K562 (cell line): ENCODE measurements at regions not wholly inside any gene's neighbourhood (a gene's known extent, or its start where the extent isn't known, plus 50 kb on each side); places are given as distances from the start of the nearest gene placed in this dataset.
A peak's percentile ranks its signal among the peaks of the same experiment; 100 is the strongest.

ENCODE experiments used
- ATAC-seq: fragments of 200-7000 bp; cut with Tn5 transposase; 3 replicates; pipeline ENCODE4 v1.9.1; 2020; ENCODE audit warnings: moderate library complexity
- BruUV-seq: library from RNA; stranded (reverse); fragments of 400-500 nt; replicated peaks from 2 replicates; lab custom pipeline; 2021; lab: Mats Ljungman, UMichigan
- CTCF ChIA-PET: fragments of 300-600 bp; formaldehyde crosslinking; extraction: SDS; loops from one replicate; lab custom pipeline; 2021; ENCODE audit warnings: low intra/inter-chr PET ratio; lab: Yijun Ruan, JAX
- POLR2A ChIA-PET: fragments of 300-600, 350-650 bp; sonication (Branson Sonifier 250); formaldehyde crosslinking; extraction: SDS; loops from one replicate; lab custom pipeline; 2021; ENCODE audit warnings: antibody characterized with exemption, inconsistent platforms; lab: Yijun Ruan, JAX
- DNase-seq, 4 experiments: peaks; one replicate each; pipeline versions ENCODE4 v3.0.0 to v3.0.0-alpha.2; 2011 to 2018; ENCODE audit warnings: low spot score in 3 of 4, mixed read lengths in 3 of 4; ENCODE audit errors: extremely low read depth in 1 of 4
- FAIRE-seq: peaks from 2 replicates; lab custom pipeline; 2011; peaks lifted over from hg19 to GRCh38; lab: Jason Lieb, UNC
- H2AFZ ChIP-seq: 2 replicates; pipeline ENCODE4 v1.6.0; 2011; ENCODE audit warnings: low read depth, low read length, control low read depth, inconsistent platforms
- H3K27ac ChIP-seq: fragments of 200-600 bp; 3 replicates; pipeline ENCODE4 v1.8.0; 2011; ENCODE audit warnings: low read depth, mild to moderate bottlenecking, control low read depth, inconsistent platforms, low read length, moderate library complexity, mixed read lengths; ENCODE audit errors: extremely low read depth
- H3K27me3 ChIP-seq, 2 experiments: fragments of 300-600 bp in 1 of 2; 2 replicates in 1 of 2; 3 replicates in 1 of 2; pipeline versions ENCODE4 v1.6.0 to v1.8.0; 2011; ENCODE audit warnings: inconsistent platforms in 2 of 2, low read length in 2 of 2, mild to moderate bottlenecking in 1 of 2, mixed read lengths in 1 of 2, moderate library complexity in 1 of 2; ENCODE audit not compliant: control insufficient read depth in 2 of 2, insufficient read depth in 2 of 2
- H3K36me3 ChIP-seq: fragments of 300-600 bp; 3 replicates; pipeline ENCODE4 v1.8.0; 2011; ENCODE audit warnings: mild to moderate bottlenecking, low read length, inconsistent platforms; ENCODE audit not compliant: control insufficient read depth, insufficient read depth
- H3K4me1 ChIP-seq, 2 experiments: fragments of 200-600 bp in 1 of 2; replicated peaks in 1 of 2; 2 replicates in 1 of 2; 3 replicates in 1 of 2; pipeline versions ENCODE4 v1.5.1 to v1.8.0; 2011; ENCODE audit warnings: inconsistent platforms in 2 of 2, low read length in 2 of 2, mild to moderate bottlenecking in 1 of 2, mixed read lengths in 1 of 2, moderate library complexity in 1 of 2; ENCODE audit not compliant: control insufficient read depth in 2 of 2, insufficient read depth in 2 of 2
- H3K4me2 ChIP-seq: 2 replicates; pipeline ENCODE4 v1.6.1; 2011; ENCODE audit warnings: low read length, control low read depth, inconsistent platforms, mixed read lengths; ENCODE audit not compliant: insufficient read depth
- H3K4me3 ChIP-seq: fragments of 200-600 bp; sonication (generic), shearing (Covaris generic); 2 replicates; pipeline ENCODE4 v1.5.1; 2016; ENCODE audit warnings: control low read depth, inconsistent platforms
- H3K79me2 ChIP-seq: fragments of 200-600 bp; 3 replicates; pipeline ENCODE4 v1.8.0; 2011; ENCODE audit warnings: low read length, inconsistent platforms; ENCODE audit not compliant: control insufficient read depth, insufficient read depth
- H3K9ac ChIP-seq, 2 experiments: 2 replicates each; pipeline versions ENCODE4 v1.6.0 to v1.6.1; 2011; ENCODE audit warnings: low read depth in 2 of 2, low read length in 2 of 2, control low read depth in 1 of 2, inconsistent platforms in 1 of 2, mild to moderate bottlenecking in 1 of 2, mixed read lengths in 1 of 2; ENCODE audit not compliant: insufficient read depth in 1 of 2
- H3K9me1 ChIP-seq: one replicate; pipeline ENCODE4 v1.6.0; 2011; ENCODE audit warnings: inconsistent platforms, mild to moderate bottlenecking, low read length, moderate library complexity; ENCODE audit not compliant: control insufficient read depth, insufficient read depth
- H3K9me3 ChIP-seq: replicated peaks from 2 replicates; pipeline ENCODE4 v1.5.1; 2011; ENCODE audit warnings: low read depth, low read length, inconsistent platforms; ENCODE audit not compliant: control insufficient read depth, insufficient read depth
- H4K20me1 ChIP-seq: replicated peaks from 2 replicates; pipeline ENCODE4 v1.6.1; 2011; ENCODE audit warnings: low read length, inconsistent platforms, mixed read lengths; ENCODE audit not compliant: control insufficient read depth, insufficient read depth
- CEBPB ChIP-seq: fragments of 450-650 bp; IDR thresholded peaks from 2 replicates; pipeline ENCODE4 v1.6.1; 2016; ENCODE audit warnings: missing genetic modification characterization, missing compliant biosample characterization
- HDAC2 ChIP-seq: fragments of 450-650 bp; IDR thresholded peaks from 2 replicates; pipeline ENCODE4 v1.6.1; 2016; ENCODE audit warnings: mild to moderate bottlenecking
- MAZ ChIP-seq, 2 experiments: fragments of 450-650 bp in 1 of 2; sonication (generic) in 1 of 2; formaldehyde crosslinking; IDR thresholded peaks in 1 of 2; conservative IDR thresholded peaks in 1 of 2; 2 replicates each; pipeline versions ENCODE4 v1.4.0 to v1.5.0; 2020; ENCODE audit warnings: mild to moderate bottlenecking in 1 of 2, missing genetic modification reagents in 1 of 2
- MCM5 ChIP-seq: fragments of 450-650 bp; IDR thresholded peaks from 2 replicates; pipeline ENCODE4 v1.6.1; 2016; ENCODE audit warnings: low read depth
- POLR2G ChIP-seq: fragments of 200-400 bp; formaldehyde crosslinking; IDR thresholded peaks from 2 replicates; pipeline ENCODE4 v1.6.1; 2017; ENCODE audit warnings: low read depth, mild to moderate bottlenecking, antibody characterized with exemption, low read length, moderate library complexity
- RAD21 ChIP-seq, 2 experiments: fragments of 250-450 bp in 1 of 2; fragments of 450-650 bp in 1 of 2; sonication (Bioruptor Pico) in 1 of 2; formaldehyde crosslinking in 1 of 2; IDR thresholded peaks in 1 of 2; conservative IDR thresholded peaks in 1 of 2; 2 replicates each; pipeline versions ENCODE4 v1.4.0 to v1.8.0; 2020 to 2022; ENCODE audit warnings: mild to moderate bottlenecking in 2 of 2, moderate library complexity in 1 of 2
- SNIP1 ChIP-seq: fragments of 450-650 bp; IDR thresholded peaks from 2 replicates; pipeline ENCODE4 v1.7.1; 2017; ENCODE audit warnings: low read depth, mild to moderate bottlenecking
- SP2 ChIP-seq: IDR thresholded peaks from 2 replicates; pipeline ENCODE4 v1.6.1; 2011; ENCODE audit warnings: mild to moderate bottlenecking, low read depth, low read length, moderate library complexity; ENCODE audit not compliant: poor library complexity, severe bottlenecking; ENCODE audit errors: extremely low read depth
- TOE1 ChIP-seq, 2 experiments: fragments of 450-650 bp in 1 of 2; sonication (generic) in 1 of 2; formaldehyde crosslinking in 1 of 2; IDR thresholded peaks; 2 replicates each; pipeline versions ENCODE4 v1.7.1 to v1.8.0; 2016 to 2022; ENCODE audit warnings: borderline replicate concordance in 2 of 2, mild to moderate bottlenecking in 2 of 2, antibody characterized with exemption in 1 of 2, inconsistent platforms in 1 of 2, low read depth in 1 of 2, missing genetic modification reagents in 1 of 2, moderate library complexity in 1 of 2
- ZNF57 ChIP-seq: fragments of 450-650 bp; formaldehyde crosslinking; IDR thresholded peaks from 2 replicates; pipeline ENCODE4 v1.4.0; 2020; ENCODE audit warnings: mild to moderate bottlenecking, moderate library complexity
- WGBS: fragments of 100-300 bp; shearing (Covaris generic); methylation state at CpG from one replicate; pipeline ENCODE4 v1.1.6; 2016; ENCODE audit warnings: low coverage, mixed read lengths; ENCODE audit not compliant: insufficient coverage; ENCODE audit errors: missing lambda C conversion rate; 5-methylcytosine and 5-hydroxymethylcytosine counted together
- in situ Hi-C: fragments of 300-500 bp; cut with MboI; formaldehyde crosslinking; loops from 4 replicates; pipeline ENCODE4 v1.15.0; 2018; ENCODE audit warnings: inconsistent platforms, mixed read lengths
- intact Hi-C: fragments of 100-400 bp; cut with micrococcal nuclease; formaldehyde crosslinking; loops from 2 replicates; pipeline ENCODE4 v1.14.2; 2022
- TF ChIP-seq, protein P1 (sequence below): fragments of 450-650 bp; IDR thresholded peaks from 2 replicates; pipeline ENCODE4 v1.6.1; 2018; ENCODE audit warnings: mild to moderate bottlenecking, low read depth; ENCODE audit not compliant: partially characterized antibody
- TF ChIP-seq, protein P2 (sequence below): sonication (generic); formaldehyde crosslinking; IDR thresholded peaks from 2 replicates; pipeline ENCODE4 v1.8.1; 2022; ENCODE audit warnings: missing genetic modification reagents
- TF ChIP-seq, protein P3 (sequence below), 2 experiments: IDR thresholded peaks; 2 replicates each; pipeline ENCODE4 v1.6.1; 2011; ENCODE audit warnings: borderline replicate concordance in 1 of 2, control low read depth in 1 of 2, low read depth in 1 of 2, low read length in 1 of 2, mild to moderate bottlenecking in 1 of 2, mixed read lengths in 1 of 2, moderate library complexity in 1 of 2; ENCODE audit not compliant: insufficient read depth in 1 of 2, insufficient read length in 1 of 2, poor library complexity in 1 of 2, severe bottlenecking in 1 of 2; ENCODE audit errors: extremely low read depth in 1 of 2

DNA sequence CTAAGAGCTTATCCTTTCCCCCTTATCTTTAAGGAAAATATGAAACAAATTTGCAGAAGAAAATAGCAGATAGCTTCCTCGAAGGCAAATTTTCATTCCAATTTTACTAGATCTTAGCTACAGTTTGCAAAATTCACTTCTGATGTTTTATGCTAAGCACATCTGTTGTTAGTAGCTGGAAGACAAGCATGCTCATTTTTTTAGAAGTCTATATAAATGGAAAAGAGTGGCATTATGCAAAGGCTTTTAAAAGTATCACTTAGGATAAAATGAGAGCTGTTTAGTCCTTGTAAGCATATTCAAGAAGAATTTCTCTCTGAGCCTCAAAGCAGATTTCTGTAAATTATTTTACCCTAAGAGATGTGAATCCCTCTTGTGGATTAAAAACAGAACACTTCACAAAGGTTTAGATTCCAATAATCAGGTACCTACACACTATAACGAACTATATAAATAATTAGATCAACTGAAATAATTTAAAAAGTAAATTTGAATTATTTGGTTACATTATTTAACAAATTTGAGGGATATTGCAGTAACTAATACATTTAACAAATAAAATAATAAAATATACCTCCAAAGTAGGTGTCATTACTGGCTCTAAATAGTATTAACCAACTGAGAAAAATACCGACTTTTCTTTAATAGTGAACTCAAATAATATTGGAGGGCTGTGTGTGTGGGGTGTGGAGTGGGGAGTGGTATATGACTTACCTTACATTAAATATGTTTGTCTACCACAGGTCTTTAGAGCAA lies 307.1 kb downstream of the SEMA3D start (continued):
- TF ChIP-seq RAD21 (CRISPR knock-in tag; conservative IDR thresholded peaks at IDR 0.05 in 1 of 2, IDR thresholded peaks at IDR 0.05 in 1 of 2): 0 out of 4 replicates have a peak, but pooled peaks of 1 of the 2 experiments have one; percentile 2
- no peak for TF ChIP-seq HDAC2

DNA sequence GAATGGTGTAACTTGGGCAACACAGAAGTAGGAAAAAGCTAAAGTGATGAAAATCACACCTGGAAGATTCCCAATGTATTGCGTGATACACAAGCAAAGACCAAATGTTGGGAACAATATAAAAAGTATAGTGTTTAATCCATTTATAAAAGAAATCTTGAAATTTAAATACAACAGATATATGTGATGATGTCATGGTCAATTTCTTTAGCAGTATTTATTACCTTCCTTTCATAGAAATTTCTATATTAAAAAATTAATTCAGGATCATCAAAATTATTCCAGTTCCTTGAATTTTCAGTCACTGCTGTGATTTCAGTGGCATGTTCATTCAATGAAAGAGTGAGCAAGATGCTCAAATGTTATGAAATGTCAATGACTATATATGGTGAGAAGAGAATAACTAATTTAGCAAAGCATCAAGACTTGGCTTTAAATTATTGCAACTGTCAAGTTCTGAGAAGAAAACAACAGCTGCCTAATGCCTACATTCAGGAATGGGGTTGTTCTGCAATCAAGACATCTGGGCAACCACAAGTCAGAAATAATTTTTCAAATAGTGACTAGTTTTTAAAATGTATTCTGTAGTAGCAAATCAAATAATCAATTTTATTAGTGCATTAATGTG lies 308.8 kb downstream of the SEMA3D start:
- Histone ChIP-seq H3K4me3 (peak overlapping the region; percentile 77), H3K4me1 (peaks cover 2 to 8% of the 10 kb centered on the region in 2 experiments; a peak in 2 of 5 replicates), H3K79me2 (peaks cover 65% of the 10 kb centered on the region), H3K9me3 (peaks cover 5% of the 10 kb centered on the region), H3K36me3 (peaks cover 16% of the 10 kb centered on the region), H3K4me2 (peak overlapping the region; percentile 36), H4K20me1 (no peaks in the 10 kb centered on the region), H3K27ac (no peak overlapping the region), H2AFZ (no peak overlapping the region), H3K27me3 (no peaks in the 10 kb centered on the region), H3K9me1 (no peaks in the 10 kb centered on the region), H3K9ac (no peak overlapping the region)
- WGBS: 91% methylated on average over 1 of the region's 1 CpG
- in situ Hi-C loops: no loop called here
- no peak for DNase-seq
- ChIA-PET CTCF (no interaction called here), POLR2A (no interaction called here)
- no TSS peak for BruUV-seq
- no peak for FAIRE-seq
- no peak for ATAC-seq
- intact Hi-C loops: loop anchor here (2.0 kb wide), 1 partner anchor 53 kb away; no protein-coding TSS in a partner anchor
- TF ChIP-seq POLR2G (no peak), SP2 (no peak), CEBPB (tag) (no peak), MAZ (CRISPR knock-in tag; conservative IDR thresholded peaks at IDR 0.05 in 1 of 2, IDR thresholded peaks at IDR 0.05 in 1 of 2) (no peak), TOE1 (IDR thresholded peaks at IDR 0.05; ENCODE audit: borderline replicate concordance) (no peak), TOE1 (CRISPR knock-in tag; IDR thresholded peaks at IDR 0.05; ENCODE audit: borderline replicate concordance, low read depth) (no peak), SNIP1 (no peak), ZNF57 (no peak), MCM5 (no peak)
- TF ChIP-seq, protein P1, sequence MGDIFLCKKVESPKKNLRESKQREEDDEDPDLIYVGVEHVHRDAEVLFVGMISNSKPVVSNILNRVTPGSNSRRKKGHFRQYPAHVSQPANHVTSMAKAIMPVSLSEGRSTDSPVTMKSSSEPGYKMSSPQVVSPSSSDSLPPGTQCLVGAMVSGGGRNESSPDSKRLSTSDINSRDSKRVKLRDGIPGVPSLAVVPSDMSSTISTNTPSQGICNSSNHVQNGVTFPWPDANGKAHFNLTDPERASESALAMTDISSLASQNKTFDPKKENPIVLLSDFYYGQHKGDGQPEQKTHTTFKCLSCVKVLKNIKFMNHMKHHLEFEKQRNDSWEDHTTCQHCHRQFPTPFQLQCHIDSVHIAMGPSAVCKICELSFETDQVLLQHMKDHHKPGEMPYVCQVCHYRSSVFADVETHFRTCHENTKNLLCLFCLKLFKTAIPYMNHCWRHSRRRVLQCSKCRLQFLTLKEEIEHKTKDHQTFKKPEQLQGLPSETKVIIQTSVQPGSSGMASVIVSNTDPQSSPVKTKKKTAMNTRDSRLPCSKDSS: no peak
- TF ChIP-seq, protein P2, sequence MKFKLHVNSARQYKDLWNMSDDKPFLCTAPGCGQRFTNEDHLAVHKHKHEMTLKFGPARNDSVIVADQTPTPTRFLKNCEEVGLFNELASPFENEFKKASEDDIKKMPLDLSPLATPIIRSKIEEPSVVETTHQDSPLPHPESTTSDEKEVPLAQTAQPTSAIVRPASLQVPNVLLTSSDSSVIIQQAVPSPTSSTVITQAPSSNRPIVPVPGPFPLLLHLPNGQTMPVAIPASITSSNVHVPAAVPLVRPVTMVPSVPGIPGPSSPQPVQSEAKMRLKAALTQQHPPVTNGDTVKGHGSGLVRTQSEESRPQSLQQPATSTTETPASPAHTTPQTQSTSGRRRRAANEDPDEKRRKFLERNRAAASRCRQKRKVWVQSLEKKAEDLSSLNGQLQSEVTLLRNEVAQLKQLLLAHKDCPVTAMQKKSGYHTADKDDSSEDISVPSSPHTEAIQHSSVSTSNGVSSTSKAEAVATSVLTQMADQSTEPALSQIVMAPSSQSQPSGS: no peak
- TF ChIP-seq, protein P3, sequence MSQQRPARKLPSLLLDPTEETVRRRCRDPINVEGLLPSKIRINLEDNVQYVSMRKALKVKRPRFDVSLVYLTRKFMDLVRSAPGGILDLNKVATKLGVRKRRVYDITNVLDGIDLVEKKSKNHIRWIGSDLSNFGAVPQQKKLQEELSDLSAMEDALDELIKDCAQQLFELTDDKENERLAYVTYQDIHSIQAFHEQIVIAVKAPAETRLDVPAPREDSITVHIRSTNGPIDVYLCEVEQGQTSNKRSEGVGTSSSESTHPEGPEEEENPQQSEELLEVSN (IDR thresholded peaks at IDR 0.05; ENCODE audit: borderline replicate concordance in 1 of 2, extremely low read depth in 1 of 2, insufficient read depth in 1 of 2, insufficient read length in 1 of 2, low read depth in 1 of 2, low read length in 1 of 2, poor library complexity in 1 of 2, severe bottlenecking in 1 of 2): no peak
